Aorta (tissue), 5 donors: ENCODE measurements at regions not wholly inside any gene's neighbourhood (a gene's known extent, or its start where the extent isn't known, plus 50 kb on each side); places are given as distances from the start of the nearest gene placed in this dataset.
"Not testable (repeated sequence)": the region's sequence is repeated elsewhere in the genome, so short reads cannot be mapped to it uniquely, and the experiment has no call there.

ENCODE experiments used
- ATAC-seq: fragments of 200-7000 bp; cut with Tn5 transposase; one replicate; pipeline ENCODE4 v1.9.1; 2022; ENCODE audit warnings: moderate library complexity; ENCODE audit not compliant: low FRiP score
- DNase-seq, 2 donors: peaks; one replicate each; pipeline ENCODE4 v3.0.0-alpha.2; 2020
- H3K27ac ChIP-seq, 2 donors: one replicate each; pipeline ENCODE4 v1.5.1; 2013; ENCODE audit warnings: low read length in 2 of 2, mild to moderate bottlenecking in 2 of 2, moderate library complexity in 2 of 2, control low read depth in 1 of 2, inconsistent platforms in 1 of 2, low read depth in 1 of 2
- H3K27me3 ChIP-seq, 2 donors: one replicate each; pipeline ENCODE4 v1.6.1; 2013; ENCODE audit warnings: control low read depth in 1 of 2, low read length in 1 of 2, mild to moderate bottlenecking in 1 of 2, moderate library complexity in 1 of 2; ENCODE audit not compliant: insufficient read depth in 2 of 2, control insufficient read depth in 1 of 2
- H3K36me3 ChIP-seq, 2 donors: one replicate each; pipeline ENCODE4 v1.6.1; 2013; ENCODE audit warnings: control low read depth in 1 of 2, low read length in 1 of 2, mild to moderate bottlenecking in 1 of 2; ENCODE audit not compliant: insufficient read depth in 2 of 2, control insufficient read depth in 1 of 2
- H3K4me1 ChIP-seq, 2 donors: one replicate each; pipeline ENCODE4 v1.6.1; 2013; ENCODE audit warnings: low read length in 2 of 2, control low read depth in 1 of 2, mild to moderate bottlenecking in 1 of 2, moderate library complexity in 1 of 2; ENCODE audit not compliant: insufficient read depth in 2 of 2, control insufficient read depth in 1 of 2
- H3K4me3 ChIP-seq, 2 donors: one replicate each; pipeline ENCODE4 v1.5.1; 2013; ENCODE audit warnings: low read length in 2 of 2, control low read depth in 1 of 2, mild to moderate bottlenecking in 1 of 2
- H3K9me3 ChIP-seq: one replicate; pipeline ENCODE4 v1.6.1; 2013; ENCODE audit warnings: mild to moderate bottlenecking, low read length; ENCODE audit not compliant: control insufficient read depth
- WGBS, 2 donors: extraction: QIAGEN DNeasy Blood & Tissue Kit; methylation state at CpG; one replicate each; pipeline ENCODE4 v1.1.7; 2013; 5-methylcytosine and 5-hydroxymethylcytosine counted together
- intact Hi-C, 2 donors: fragments of 100-400 bp; cut with DNase I; formaldehyde crosslinking; loops; one replicate each; pipeline versions ENCODE4 v1.14.2 to v1.15.0; 2022
- donor health status: healthy with polysubstance abuse.
- donor health status: Bipolar disorder and iron deficiency.
- donor health status: DM: no; HTN: no; CAD: no.
- donor health status: DM: no; HTN: no; CAD: no.
- donor health status: DM: yes; HTN: yes; CAD: no.

- Histone ChIP-seq H3K27me3 (no peaks in the 10 kb centered on the region), H3K36me3 (no peaks in the 10 kb centered on the region), H3K9me3 (peaks cover 1% of the 10 kb centered on the region), H3K4me3 (no peak overlapping the region), H3K4me1 (no peaks in the 10 kb centered on the region), H3K27ac (no peak overlapping the region)
- ATAC-seq, result no peak
- no peak for DNase-seq
- WGBS, 2 donors, result 96% methylated on average over 1 of the region's 1 CpG
- intact Hi-C loops, result no loop called here
Measured at GRCh38 chr10:9172276-9172675, 1117.8 kb downstream of the GATA3 start.

- ATAC-seq (no peak), DNase-seq (no peak)
- peaks cover 1% of the 10 kb centered on the region for H3K9me3 ChIP-seq
- no peak overlapping the region for H3K4me3 ChIP-seq
- intact Hi-C loops, result no loop called here
- no peaks in the 10 kb centered on the region for H3K27me3 ChIP-seq
- H3K27ac ChIP-seq, result no peak overlapping the region
- no peaks in the 10 kb centered on the region for H3K4me1 ChIP-seq
- no peaks in the 10 kb centered on the region for H3K36me3 ChIP-seq
Measured at GRCh38 chr10:9175200-9175599, 1120.7 kb downstream of the GATA3 start.

- intact Hi-C loops, H3K9me3 ChIP-seq, DNase-seq: not testable (repeated sequence)
Measured at GRCh38 chr10:9183197-9183880, 1128.9 kb downstream of the GATA3 start.

GRCh38 chr10:9188022-9188810 lies 1133.7 kb downstream of the GATA3 start:
- WGBS, 2 donors, result 96 to 97% methylated on average over 3 of the region's 3 CpGs
- Histone ChIP-seq H3K27me3 (no peaks in the 10 kb centered on the region), H3K9me3 (no peaks in the 10 kb centered on the region), H3K4me1 (no peaks in the 10 kb centered on the region), H3K27ac (no peak overlapping the region), H3K36me3 (no peaks in the 10 kb centered on the region), H3K4me3 (no peak overlapping the region)
- ATAC-seq (no peak), DNase-seq (no peak)
- intact Hi-C loops, result no loop called here

More at GRCh38 chr10:9183197-9183880, 1128.9 kb downstream of the GATA3 start:
- 94 to 95% methylated on average over 43 to 48 of the region's 48 CpGs for WGBS, 2 donors
- not testable (repeated sequence) for H3K4me3 ChIP-seq, H3K36me3 ChIP-seq, ATAC-seq, H3K27me3 ChIP-seq, H3K27ac ChIP-seq, H3K4me1 ChIP-seq

GRCh38 chr10:9189448-9189847 lies 1135.0 kb downstream of the GATA3 start:
- no peaks in the 10 kb centered on the region for H3K4me1 ChIP-seq
- H3K36me3 ChIP-seq, result no peaks in the 10 kb centered on the region
- no peak overlapping the region for H3K4me3 ChIP-seq
- H3K9me3 ChIP-seq, result no peaks in the 10 kb centered on the region
- ATAC-seq (no peak), DNase-seq (no peak)
- 83% methylated on average over 2 of the region's 2 CpGs for WGBS, 2 donors
- H3K27ac ChIP-seq, result no peak overlapping the region
- H3K27me3 ChIP-seq, result no peaks in the 10 kb centered on the region
- intact Hi-C loops, result no loop called here

- 85 to 89% methylated on average over 6 of the region's 6 CpGs for WGBS, 2 donors
- no peaks in the 10 kb centered on the region for H3K9me3 ChIP-seq
- intact Hi-C loops, result no loop called here
Measured at GRCh38 chr10:9193120-9193519, 1138.6 kb downstream of the GATA3 start.

GRCh38 chr10:9195385-9195784 lies 1140.9 kb downstream of the GATA3 start:
- H3K4me3 ChIP-seq, result no peak overlapping the region
- intact Hi-C loops, result no loop called here
- no peaks in the 10 kb centered on the region for H3K27me3 ChIP-seq
- H3K36me3 ChIP-seq, result no peaks in the 10 kb centered on the region
- no peaks in the 10 kb centered on the region for H3K9me3 ChIP-seq
- 70 to 76% methylated on average over 2 of the region's 2 CpGs for WGBS, 2 donors
- DNase-seq, result no peak
- no peak overlapping the region for H3K27ac ChIP-seq
- ATAC-seq, result no peak
- no peaks in the 10 kb centered on the region for H3K4me1 ChIP-seq

More at GRCh38 chr10:9193120-9193519, 1138.6 kb downstream of the GATA3 start:
- Histone ChIP-seq H3K36me3 (no peaks in the 10 kb centered on the region), H3K4me1 (no peaks in the 10 kb centered on the region), H3K27ac (no peak overlapping the region), H3K27me3 (no peaks in the 10 kb centered on the region), H3K4me3 (no peak overlapping the region)
- DNase-seq, result no peak
- no peak for ATAC-seq

- WGBS, 2 donors, result 54 to 55% methylated on average over 4 of the region's 4 CpGs
- ATAC-seq, result no peak
- H3K36me3 ChIP-seq, result no peaks in the 10 kb centered on the region
- intact Hi-C loops, result no loop called here
- H3K27me3 ChIP-seq, result no peaks in the 10 kb centered on the region
- H3K27ac ChIP-seq, result no peak overlapping the region
- no peaks in the 10 kb centered on the region for H3K4me1 ChIP-seq
- no peak overlapping the region for H3K4me3 ChIP-seq
- H3K9me3 ChIP-seq, result no peaks in the 10 kb centered on the region
- DNase-seq, result no peak
Measured at GRCh38 chr10:9198611-9199010, 1144.1 kb downstream of the GATA3 start.

GRCh38 chr10:9205558-9205957 lies 1151.1 kb downstream of the GATA3 start:
- DNase-seq, result no peak
- no peak for ATAC-seq
- Histone ChIP-seq H3K36me3 (no peaks in the 10 kb centered on the region), H3K4me1 (no peaks in the 10 kb centered on the region), H3K27me3 (no peaks in the 10 kb centered on the region), H3K4me3 (no peak overlapping the region), H3K27ac (no peak overlapping the region), H3K9me3 (no peaks in the 10 kb centered on the region)
- 23 to 24% methylated on average over 1 of the region's 1 CpG for WGBS, 2 donors
- intact Hi-C loops, result loop anchor here in 1 of 2 donors (5.0 kb wide), 1 partner anchor 1333 kb away; no protein-coding TSS in a partner anchor
